ENCODE measurements at regions not wholly inside any gene's neighbourhood (a gene's known extent, or its start where the extent isn't known, plus 50 kb on each side); places are given as distances from the start of the nearest gene placed in this dataset.

DNA sequence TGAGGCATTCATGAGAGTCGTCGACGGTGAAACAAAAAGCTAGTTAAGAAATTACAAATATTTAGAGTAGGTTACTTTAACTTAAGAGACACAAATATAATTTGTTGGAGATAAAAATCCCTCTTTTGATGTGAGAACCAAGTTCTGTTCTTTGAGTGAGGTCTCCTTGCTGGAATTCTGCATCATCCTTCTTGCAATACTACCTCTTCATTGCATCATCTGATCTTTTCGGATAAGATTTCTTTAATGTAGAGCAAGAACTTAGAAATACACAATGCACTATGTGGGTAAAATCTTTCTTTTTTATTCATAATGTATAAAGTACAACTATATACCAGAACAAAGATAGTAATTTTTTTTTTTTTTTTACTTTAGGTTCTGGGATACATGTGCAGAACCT lies 118.4 kb downstream of the ARL4C start:
- Histone ChIP-seq H3K9me3 (replicated peaks) (no peaks in the 10 kb centered on the region), H3K36me3 (no peaks in the 10 kb centered on the region), H3K27me3 (ENCODE audit: low read depth) (peaks cover 53% of the 10 kb centered on the region), H3K4me1 (no peaks in the 10 kb centered on the region), H3K4me3 (no peak overlapping the region), H3K27ac (replicated peaks) (no peak overlapping the region)
- intact Hi-C loops (cut with micrococcal nuclease), result no loop called here
- TF ChIP-seq, protein P1, sequence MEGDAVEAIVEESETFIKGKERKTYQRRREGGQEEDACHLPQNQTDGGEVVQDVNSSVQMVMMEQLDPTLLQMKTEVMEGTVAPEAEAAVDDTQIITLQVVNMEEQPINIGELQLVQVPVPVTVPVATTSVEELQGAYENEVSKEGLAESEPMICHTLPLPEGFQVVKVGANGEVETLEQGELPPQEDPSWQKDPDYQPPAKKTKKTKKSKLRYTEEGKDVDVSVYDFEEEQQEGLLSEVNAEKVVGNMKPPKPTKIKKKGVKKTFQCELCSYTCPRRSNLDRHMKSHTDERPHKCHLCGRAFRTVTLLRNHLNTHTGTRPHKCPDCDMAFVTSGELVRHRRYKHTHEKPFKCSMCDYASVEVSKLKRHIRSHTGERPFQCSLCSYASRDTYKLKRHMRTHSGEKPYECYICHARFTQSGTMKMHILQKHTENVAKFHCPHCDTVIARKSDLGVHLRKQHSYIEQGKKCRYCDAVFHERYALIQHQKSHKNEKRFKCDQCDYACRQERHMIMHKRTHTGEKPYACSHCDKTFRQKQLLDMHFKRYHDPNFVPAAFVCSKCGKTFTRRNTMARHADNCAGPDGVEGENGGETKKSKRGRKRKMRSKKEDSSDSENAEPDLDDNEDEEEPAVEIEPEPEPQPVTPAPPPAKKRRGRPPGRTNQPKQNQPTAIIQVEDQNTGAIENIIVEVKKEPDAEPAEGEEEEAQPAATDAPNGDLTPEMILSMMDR (IDR thresholded peaks at IDR 0.05; ENCODE audit: borderline replicate concordance), result no peak
- no peak for DNase-seq

DNA sequence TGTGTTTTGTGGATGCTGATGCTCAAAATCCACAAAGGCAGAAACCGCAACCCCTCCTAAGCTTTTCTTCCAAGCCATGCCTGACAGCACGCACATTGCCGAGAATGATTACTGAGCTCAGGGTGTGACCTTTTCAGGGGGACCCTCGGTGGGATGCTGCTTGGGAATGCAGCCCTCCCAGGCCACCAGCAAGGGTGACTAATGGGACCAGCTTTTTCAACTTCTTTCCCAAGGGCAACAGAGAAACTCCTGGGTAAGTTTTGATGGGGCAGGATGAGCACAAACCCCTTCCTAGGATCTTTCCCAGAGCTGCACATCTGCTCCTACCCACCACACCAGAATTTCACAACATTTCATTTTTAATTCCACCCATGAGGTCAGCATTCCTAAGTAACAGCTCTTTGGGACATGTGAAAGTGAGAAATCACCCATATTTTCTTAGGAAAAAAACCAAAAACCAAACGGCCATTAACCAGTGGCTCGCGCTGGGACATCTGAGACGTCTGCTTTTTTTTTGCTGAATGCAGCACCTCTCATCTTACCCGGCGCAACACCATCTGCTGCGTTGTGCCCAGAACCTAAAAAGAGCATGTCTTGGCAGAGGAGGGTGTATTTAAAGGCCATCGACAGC lies 119.0 kb downstream of the ARL4C start:
- Histone ChIP-seq H3K27ac (replicated peaks) (no peak overlapping the region), H3K36me3 (no peaks in the 10 kb centered on the region), H3K4me1 (no peaks in the 10 kb centered on the region), H3K27me3 (ENCODE audit: low read depth) (peaks cover 58% of the 10 kb centered on the region), H3K4me3 (no peak overlapping the region), H3K9me3 (replicated peaks) (no peaks in the 10 kb centered on the region)
- DNase-seq, result no peak
- intact Hi-C loops (cut with micrococcal nuclease), result no loop called here
- TF ChIP-seq, protein P1 (IDR thresholded peaks at IDR 0.05; ENCODE audit: borderline replicate concordance), result no peak

DNA sequence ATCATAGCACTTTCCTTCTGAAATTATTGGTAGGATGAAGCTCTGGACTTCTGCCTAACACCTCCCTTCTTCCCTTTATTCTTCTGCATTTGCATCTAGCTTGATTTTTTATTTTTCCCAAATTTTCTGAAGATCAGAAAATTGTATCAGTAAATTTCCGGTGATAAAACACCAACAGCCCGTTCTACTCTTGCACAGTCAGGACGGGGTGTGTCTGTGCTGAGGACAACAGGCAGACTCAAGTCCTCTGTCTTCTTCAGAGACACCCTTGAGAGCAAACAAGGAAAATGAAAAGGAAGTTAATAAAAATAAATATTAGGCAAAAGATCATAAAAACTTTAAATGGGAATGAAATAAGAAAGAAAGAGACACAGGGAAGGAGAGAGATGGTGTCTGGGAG lies 120.7 kb downstream of the ARL4C start:
- intact Hi-C loops (cut with micrococcal nuclease), result no loop called here
- TF ChIP-seq, protein P1 (IDR thresholded peaks at IDR 0.05; ENCODE audit: borderline replicate concordance), result no peak
- Histone ChIP-seq H3K36me3 (no peaks in the 10 kb centered on the region), H3K27ac (replicated peaks) (no peak overlapping the region), H3K27me3 (ENCODE audit: low read depth) (peaks cover 68% of the 10 kb centered on the region), H3K4me1 (no peaks in the 10 kb centered on the region), H3K9me3 (replicated peaks) (no peaks in the 10 kb centered on the region), H3K4me3 (no peak overlapping the region)
- DNase-seq, result no peak

DNA sequence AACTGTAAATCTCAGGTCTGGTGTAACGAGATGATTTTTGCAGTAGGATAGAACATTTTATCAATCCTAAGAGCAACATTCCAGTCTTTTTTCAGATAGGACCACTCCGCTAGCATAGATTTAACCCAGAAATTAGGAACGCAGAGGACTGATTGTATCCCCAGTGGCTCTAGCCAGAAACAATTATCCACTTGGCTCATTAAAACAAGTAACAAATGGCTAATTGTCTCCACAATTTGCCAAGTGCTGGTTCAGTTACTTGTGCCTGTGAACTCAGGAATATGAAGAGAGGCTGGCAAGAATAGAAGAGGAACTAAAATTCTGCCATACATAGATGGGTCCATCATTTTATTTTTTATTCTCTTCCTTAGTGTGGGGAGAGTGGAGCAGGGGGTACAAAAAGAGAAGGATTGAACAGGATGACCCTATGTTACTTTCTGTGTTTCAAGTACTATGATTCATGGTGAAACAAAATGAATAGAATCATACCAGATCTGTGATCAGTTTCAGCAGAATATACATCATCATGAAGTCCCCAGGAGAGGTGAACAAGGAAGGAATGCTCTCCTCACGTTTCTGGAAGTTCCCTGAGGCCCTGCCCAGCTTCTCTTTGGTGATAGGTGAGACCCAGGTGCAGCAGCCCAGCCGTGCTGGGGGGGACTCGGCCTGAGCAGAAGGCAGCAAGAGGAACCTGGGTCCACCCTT lies 121.6 kb downstream of the ARL4C start:
- no peak for DNase-seq
- Histone ChIP-seq H3K27ac (replicated peaks) (no peak overlapping the region), H3K4me3 (no peak overlapping the region), H3K36me3 (no peaks in the 10 kb centered on the region), H3K9me3 (replicated peaks) (no peaks in the 10 kb centered on the region), H3K4me1 (no peaks in the 10 kb centered on the region), H3K27me3 (ENCODE audit: low read depth) (peaks cover 66% of the 10 kb centered on the region)
- TF ChIP-seq, protein P1 (IDR thresholded peaks at IDR 0.05; ENCODE audit: borderline replicate concordance), result no peak
- intact Hi-C loops (cut with micrococcal nuclease), result no loop called here

DNA sequence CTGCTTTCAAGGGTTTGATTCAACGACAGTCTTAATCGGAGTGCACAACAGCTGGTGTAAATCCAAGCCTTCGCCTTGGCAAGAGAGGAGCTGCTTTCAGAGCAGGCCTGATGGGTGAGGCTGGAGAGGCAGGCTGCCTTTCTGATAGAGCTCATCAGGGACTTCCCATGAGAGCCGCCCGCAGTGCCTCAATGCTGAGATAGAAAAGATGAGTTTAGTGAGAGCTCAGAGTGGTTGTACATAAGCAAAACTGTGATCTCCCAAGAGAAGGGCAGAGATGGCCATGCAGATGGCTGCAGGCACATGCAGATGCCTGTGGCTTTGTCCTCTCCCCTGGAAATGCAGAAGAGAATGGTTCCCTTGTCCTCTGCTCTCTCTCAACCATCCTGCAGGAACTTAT lies 122.1 kb downstream of the ARL4C start:
- intact Hi-C loops (cut with micrococcal nuclease), result no loop called here
- H3K4me1 ChIP-seq, result no peaks in the 10 kb centered on the region
- TF ChIP-seq, protein P1 (IDR thresholded peaks at IDR 0.05; ENCODE audit: borderline replicate concordance), result no peak
- peaks cover 60% of the 10 kb centered on the region for H3K27me3 ChIP-seq (ENCODE audit: low read depth)
- no peak overlapping the region for H3K27ac ChIP-seq (replicated peaks)
- H3K4me3 ChIP-seq, result no peak overlapping the region
- H3K36me3 ChIP-seq, result no peaks in the 10 kb centered on the region
- DNase-seq, result no peak
- H3K9me3 ChIP-seq (replicated peaks), result no peaks in the 10 kb centered on the region
